ENCODE measurements at regions not wholly inside any gene's neighbourhood (a gene's known extent, or its start where the extent isn't known, plus 50 kb on each side); places are given as distances from the start of the nearest gene placed in this dataset.

GRCh38 chr12:114866331-114866730 lies 182.4 kb upstream of the TBX3 start:
- Mint-ChIP-seq H3K4me1 (ENCODE audit: low read depth) (no peaks in the 10 kb centered on the region), H3K27ac (no peak overlapping the region), H3K36me3 (ENCODE audit: low read depth) (no peaks in the 10 kb centered on the region), H3K9me3 (peaks cover 21% of the 10 kb centered on the region), H3K4me3 (ENCODE audit: low read depth) (no peak overlapping the region), H3K27me3 (ENCODE audit: low read depth) (no peaks in the 10 kb centered on the region)
- intact Hi-C loops (cut with micrococcal nuclease), result no loop called here
- no peak for DNase-seq (ENCODE audit: low spot score)

DNA sequence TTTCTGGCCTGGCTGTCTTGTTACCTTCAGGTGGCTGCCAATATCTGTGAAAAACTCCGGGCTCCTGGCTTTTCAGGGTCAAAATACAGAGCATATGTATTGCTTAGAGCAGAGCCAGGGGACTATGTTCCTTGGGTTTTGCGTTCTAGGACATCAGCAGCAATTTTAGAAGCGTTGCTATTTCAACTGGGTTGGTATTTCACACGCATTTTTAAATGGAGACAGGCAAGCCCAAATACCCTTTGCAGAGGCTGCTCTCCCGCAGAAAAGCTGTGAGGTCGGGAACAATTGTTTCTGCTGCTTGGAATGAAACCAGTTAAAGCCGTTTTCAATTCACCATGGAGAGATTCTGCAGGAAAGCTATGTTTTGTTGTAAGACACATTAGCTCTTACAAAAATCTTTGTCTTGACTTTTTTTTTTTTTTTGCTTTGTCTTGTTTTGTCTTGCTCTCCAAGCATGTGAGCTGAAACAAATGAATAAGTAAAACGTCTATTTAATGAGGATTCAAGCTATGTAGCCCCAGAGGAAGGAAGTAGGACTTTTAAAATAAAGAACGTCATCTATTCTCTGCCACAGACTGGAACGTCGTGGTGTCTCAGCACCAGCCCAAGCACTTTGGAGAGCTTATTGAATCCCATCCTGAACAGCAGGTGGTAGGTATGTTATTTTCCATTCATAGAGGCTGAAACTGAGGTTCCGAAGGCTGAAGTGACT lies 181.0 kb upstream of the TBX3 start:
- Mint-ChIP-seq H3K27me3 (ENCODE audit: low read depth) (no peaks in the 10 kb centered on the region), H3K36me3 (ENCODE audit: low read depth) (no peaks in the 10 kb centered on the region), H3K9me3 (peaks cover 28% of the 10 kb centered on the region), H3K27ac (no peak overlapping the region), H3K4me1 (ENCODE audit: low read depth) (no peaks in the 10 kb centered on the region), H3K4me3 (ENCODE audit: low read depth) (no peak overlapping the region)
- intact Hi-C loops (cut with micrococcal nuclease), result no loop called here
- DNase-seq (ENCODE audit: low spot score), result no peak

- Mint-ChIP-seq H3K9me3 (peaks cover 28% of the 10 kb centered on the region), H3K4me3 (ENCODE audit: low read depth) (no peak overlapping the region), H3K36me3 (ENCODE audit: low read depth) (no peaks in the 10 kb centered on the region), H3K27me3 (ENCODE audit: low read depth) (no peaks in the 10 kb centered on the region), H3K4me1 (ENCODE audit: low read depth) (no peaks in the 10 kb centered on the region), H3K27ac (no peak overlapping the region)
- intact Hi-C loops (cut with micrococcal nuclease), result no loop called here
- DNase-seq (ENCODE audit: low spot score), result no peak
These were observed 179.9 kb upstream of the TBX3 start for GRCh38 chr12:114863911-114864310.

DNA sequence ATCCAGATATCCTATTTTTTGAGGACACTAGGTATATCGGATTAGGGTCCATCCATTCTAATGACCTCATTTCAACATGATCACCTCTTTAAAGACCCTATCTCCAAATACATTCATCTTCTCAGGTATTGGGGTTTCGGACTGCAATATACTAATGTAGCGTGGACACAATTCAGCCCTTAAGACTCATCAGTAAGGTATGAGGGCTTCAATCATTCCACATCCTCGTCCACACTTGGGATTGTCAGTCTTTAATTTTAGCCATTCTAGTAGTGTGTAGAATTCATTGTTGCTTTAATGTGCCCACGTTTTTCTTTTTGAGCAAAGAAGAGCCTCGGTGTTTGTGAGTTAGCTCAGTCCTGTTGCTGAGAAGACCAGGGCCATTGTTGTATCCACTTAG lies 177.0 kb upstream of the TBX3 start:
- intact Hi-C loops (cut with micrococcal nuclease), result no loop called here
- H3K4me3 Mint-ChIP-seq (ENCODE audit: low read depth), result no peak overlapping the region
- no peaks in the 10 kb centered on the region for H3K36me3 Mint-ChIP-seq (ENCODE audit: low read depth)
- H3K4me1 Mint-ChIP-seq (ENCODE audit: low read depth), result no peaks in the 10 kb centered on the region
- no peak overlapping the region for H3K27ac Mint-ChIP-seq
- H3K27me3 Mint-ChIP-seq (ENCODE audit: low read depth), result no peaks in the 10 kb centered on the region
- DNase-seq (ENCODE audit: low spot score), result no peak
- peaks cover 36% of the 10 kb centered on the region for H3K9me3 Mint-ChIP-seq

- Mint-ChIP-seq H3K4me1 (ENCODE audit: low read depth) (no peaks in the 10 kb centered on the region), H3K9me3 (peaks cover 39% of the 10 kb centered on the region), H3K36me3 (ENCODE audit: low read depth) (no peaks in the 10 kb centered on the region), H3K4me3 (ENCODE audit: low read depth) (no peak overlapping the region), H3K27me3 (ENCODE audit: low read depth) (no peaks in the 10 kb centered on the region), H3K27ac (no peak overlapping the region)
- DNase-seq (ENCODE audit: low spot score), result no peak
- intact Hi-C loops (cut with micrococcal nuclease), result no loop called here
These were observed 174.6 kb upstream of the TBX3 start for GRCh38 chr12:114858388-114859146.

DNA sequence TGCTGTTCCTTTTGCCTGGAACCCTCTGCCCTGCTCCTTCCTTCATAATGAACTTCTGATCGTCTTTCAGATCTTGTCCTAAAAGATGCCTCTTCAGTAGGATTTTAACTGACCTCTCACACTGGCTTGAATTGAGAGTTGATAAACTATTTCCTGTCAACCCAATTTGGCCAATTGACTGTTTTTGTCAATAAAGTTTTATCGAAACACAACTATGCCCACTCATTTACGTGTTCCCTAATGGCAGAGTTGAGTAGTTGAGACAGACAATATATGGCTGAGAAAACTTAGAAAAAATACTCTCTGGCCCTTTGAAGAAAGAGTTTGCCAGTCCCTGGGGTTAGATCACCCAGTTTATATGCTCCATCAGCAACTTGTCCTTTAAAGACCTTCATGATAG lies 171.7 kb upstream of the TBX3 start:
- intact Hi-C loops (cut with micrococcal nuclease), result no loop called here
- H3K4me1 Mint-ChIP-seq (ENCODE audit: low read depth), result no peaks in the 10 kb centered on the region
- H3K27ac Mint-ChIP-seq, result no peak overlapping the region
- no peaks in the 10 kb centered on the region for H3K27me3 Mint-ChIP-seq (ENCODE audit: low read depth)
- H3K36me3 Mint-ChIP-seq (ENCODE audit: low read depth), result no peaks in the 10 kb centered on the region
- no peak overlapping the region for H3K4me3 Mint-ChIP-seq (ENCODE audit: low read depth)
- peaks cover 32% of the 10 kb centered on the region for H3K9me3 Mint-ChIP-seq
- no peak for DNase-seq (ENCODE audit: low spot score)

DNA sequence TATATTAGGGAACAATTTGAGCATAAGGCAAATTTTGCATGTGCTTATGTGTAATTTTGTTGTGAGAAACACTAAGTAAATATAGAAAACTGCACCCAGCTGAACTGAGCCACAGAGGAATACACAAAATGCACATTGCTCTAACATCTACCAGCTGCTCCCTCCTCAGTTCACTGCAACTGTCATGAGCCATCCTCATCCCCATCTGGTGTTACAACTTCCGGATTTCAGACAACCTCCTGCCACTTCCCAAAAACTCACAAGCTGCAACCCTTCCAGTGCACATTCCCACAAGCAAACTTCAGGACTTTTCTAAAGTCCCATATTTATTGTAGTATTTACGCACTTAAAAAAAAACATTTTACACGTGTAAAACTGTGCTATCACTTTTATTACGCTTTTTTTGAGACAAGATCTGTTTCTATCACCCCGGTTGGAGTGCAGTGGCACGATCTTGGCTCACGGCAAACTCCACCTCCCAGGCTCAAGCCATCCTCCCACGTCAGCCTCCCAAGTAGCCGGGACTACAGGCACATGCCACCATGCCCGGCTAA lies 169.1 kb upstream of the TBX3 start:
- no peak overlapping the region for H3K4me3 Mint-ChIP-seq (ENCODE audit: low read depth)
- H3K4me1 Mint-ChIP-seq (ENCODE audit: low read depth), result no peaks in the 10 kb centered on the region
- no peaks in the 10 kb centered on the region for H3K36me3 Mint-ChIP-seq (ENCODE audit: low read depth)
- intact Hi-C loops (cut with micrococcal nuclease), result no loop called here
- peaks cover 24% of the 10 kb centered on the region for H3K9me3 Mint-ChIP-seq
- no peak overlapping the region for H3K27ac Mint-ChIP-seq
- no peak for DNase-seq (ENCODE audit: low spot score)
- H3K27me3 Mint-ChIP-seq (ENCODE audit: low read depth), result no peaks in the 10 kb centered on the region

GRCh38 chr12:114851981-114852380 lies 168.0 kb upstream of the TBX3 start:
- no peak for DNase-seq (ENCODE audit: low spot score)
- H3K27ac Mint-ChIP-seq, result no peak overlapping the region

GRCh38 chr12:114850661-114851275 lies 166.8 kb upstream of the TBX3 start:
- Mint-ChIP-seq H3K27ac (no peak overlapping the region), H3K27me3 (ENCODE audit: low read depth) (no peaks in the 10 kb centered on the region)
- intact Hi-C loops (cut with micrococcal nuclease), result no loop called here

More at GRCh38 chr12:114851981-114852380, 168.0 kb upstream of the TBX3 start:
- Mint-ChIP-seq H3K36me3 (ENCODE audit: low read depth) (no peaks in the 10 kb centered on the region), H3K9me3 (peaks cover 24% of the 10 kb centered on the region), H3K27me3 (ENCODE audit: low read depth) (no peaks in the 10 kb centered on the region), H3K4me1 (ENCODE audit: low read depth) (no peaks in the 10 kb centered on the region), H3K4me3 (ENCODE audit: low read depth) (no peak overlapping the region)
- intact Hi-C loops (cut with micrococcal nuclease), result no loop called here

GRCh38 chr12:114848666-114849065 lies 164.7 kb upstream of the TBX3 start:
- H3K27ac Mint-ChIP-seq, result no peak overlapping the region

More at GRCh38 chr12:114850661-114851275, 166.8 kb upstream of the TBX3 start:
- no peak for DNase-seq (ENCODE audit: low spot score)
- Mint-ChIP-seq H3K9me3 (peaks cover 19% of the 10 kb centered on the region), H3K36me3 (ENCODE audit: low read depth) (no peaks in the 10 kb centered on the region), H3K4me1 (ENCODE audit: low read depth) (no peaks in the 10 kb centered on the region), H3K4me3 (ENCODE audit: low read depth) (no peak overlapping the region)

GRCh38 chr12:114847441-114848035 lies 163.6 kb upstream of the TBX3 start:
- H3K27me3 Mint-ChIP-seq (ENCODE audit: low read depth), result no peaks in the 10 kb centered on the region
- intact Hi-C loops (cut with micrococcal nuclease), result no loop called here

More at GRCh38 chr12:114848666-114849065, 164.7 kb upstream of the TBX3 start:
- Mint-ChIP-seq H3K4me1 (ENCODE audit: low read depth) (no peaks in the 10 kb centered on the region), H3K36me3 (ENCODE audit: low read depth) (no peaks in the 10 kb centered on the region), H3K4me3 (ENCODE audit: low read depth) (no peak overlapping the region), H3K27me3 (ENCODE audit: low read depth) (no peaks in the 10 kb centered on the region), H3K9me3 (peaks cover 9% of the 10 kb centered on the region)
- DNase-seq (ENCODE audit: low spot score), result no peak
- intact Hi-C loops (cut with micrococcal nuclease), result no loop called here

GRCh38 chr12:114846771-114847170 lies 162.8 kb upstream of the TBX3 start:
- no peak overlapping the region for H3K4me3 Mint-ChIP-seq (ENCODE audit: low read depth)
- no peak overlapping the region for H3K27ac Mint-ChIP-seq
- H3K4me1 Mint-ChIP-seq (ENCODE audit: low read depth), result no peaks in the 10 kb centered on the region
- intact Hi-C loops (cut with micrococcal nuclease), result no loop called here
- H3K9me3 Mint-ChIP-seq, result no peaks in the 10 kb centered on the region
- no peaks in the 10 kb centered on the region for H3K27me3 Mint-ChIP-seq (ENCODE audit: low read depth)
- H3K36me3 Mint-ChIP-seq (ENCODE audit: low read depth), result no peaks in the 10 kb centered on the region
- no peak for DNase-seq (ENCODE audit: low spot score)

More at GRCh38 chr12:114847441-114848035, 163.6 kb upstream of the TBX3 start:
- Mint-ChIP-seq H3K9me3 (peaks cover 2% of the 10 kb centered on the region), H3K4me1 (ENCODE audit: low read depth) (no peaks in the 10 kb centered on the region), H3K27ac (no peak overlapping the region), H3K4me3 (ENCODE audit: low read depth) (no peak overlapping the region), H3K36me3 (ENCODE audit: low read depth) (no peaks in the 10 kb centered on the region)
- DNase-seq (ENCODE audit: low spot score), result no peak

Data from activated T-helper 2 cell treated with anti-CD3 and anti-CD28 coated beads, Interferon-gamma antibody, Interleukin-2, Interleukin-4, amounts not matched to agents 10 μg/mL and 5 μg/mL and 100 μg/mL, durations not matched to agents 14 hours and 24 hours and 36 hours (primary cell).